PC-3 (cell line): ENCODE measurements at regions not wholly inside any gene's neighbourhood (a gene's known extent, or its start where the extent isn't known, plus 50 kb on each side); places are given as distances from the start of the nearest gene placed in this dataset.
"Not testable (repeated sequence)": the region's sequence is repeated elsewhere in the genome, so short reads cannot be mapped to it uniquely, and the experiment has no call there.

Source experiments
- EZH2 ChIP-seq: fragments of 300-600 bp; sonication (generic); IDR thresholded peaks from one replicate; pipeline ENCODE4 v1.6.1; 2017; ENCODE audit warnings: antibody characterized with exemption, mild to moderate bottlenecking, low read length; ENCODE audit not compliant: unreplicated experiment
- EZH2phosphoT487 ChIP-seq: fragments of 300-600 bp; sonication (generic); IDR thresholded peaks from 2 replicates; pipeline ENCODE4 v1.6.1; 2018; ENCODE audit warnings: mild to moderate bottlenecking, antibody characterized with exemption, low read length, borderline replicate concordance
- TF ChIP-seq, protein P1 (sequence below): fragments of 300-600 bp; sonication (generic); conservative IDR thresholded peaks from 2 replicates; pipeline ENCODE4 v1.5.1; 2017; ENCODE audit warnings: antibody characterized with exemption, low read depth, mild to moderate bottlenecking, low read length

DNA sequence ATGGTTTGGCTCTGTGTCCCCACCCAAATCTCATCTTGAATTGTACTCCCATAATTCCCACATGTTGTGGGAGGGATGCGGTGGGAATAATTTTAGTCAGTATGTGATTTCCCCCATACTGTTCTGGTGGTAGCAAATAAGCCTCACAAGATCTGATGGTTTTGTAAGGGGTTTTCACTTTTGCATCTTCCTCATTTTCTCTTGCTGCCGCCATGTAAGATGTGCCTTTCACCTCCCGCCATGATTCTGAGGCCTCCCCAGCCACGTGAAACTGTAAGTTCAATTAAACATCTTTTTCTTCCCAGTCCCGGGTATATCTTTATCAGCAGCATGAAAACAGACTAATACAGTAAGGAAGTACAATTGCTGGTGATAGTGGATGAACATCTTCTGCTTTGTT lies 269.9 kb upstream of the NR2F2 start:
- TF ChIP-seq, protein P1, sequence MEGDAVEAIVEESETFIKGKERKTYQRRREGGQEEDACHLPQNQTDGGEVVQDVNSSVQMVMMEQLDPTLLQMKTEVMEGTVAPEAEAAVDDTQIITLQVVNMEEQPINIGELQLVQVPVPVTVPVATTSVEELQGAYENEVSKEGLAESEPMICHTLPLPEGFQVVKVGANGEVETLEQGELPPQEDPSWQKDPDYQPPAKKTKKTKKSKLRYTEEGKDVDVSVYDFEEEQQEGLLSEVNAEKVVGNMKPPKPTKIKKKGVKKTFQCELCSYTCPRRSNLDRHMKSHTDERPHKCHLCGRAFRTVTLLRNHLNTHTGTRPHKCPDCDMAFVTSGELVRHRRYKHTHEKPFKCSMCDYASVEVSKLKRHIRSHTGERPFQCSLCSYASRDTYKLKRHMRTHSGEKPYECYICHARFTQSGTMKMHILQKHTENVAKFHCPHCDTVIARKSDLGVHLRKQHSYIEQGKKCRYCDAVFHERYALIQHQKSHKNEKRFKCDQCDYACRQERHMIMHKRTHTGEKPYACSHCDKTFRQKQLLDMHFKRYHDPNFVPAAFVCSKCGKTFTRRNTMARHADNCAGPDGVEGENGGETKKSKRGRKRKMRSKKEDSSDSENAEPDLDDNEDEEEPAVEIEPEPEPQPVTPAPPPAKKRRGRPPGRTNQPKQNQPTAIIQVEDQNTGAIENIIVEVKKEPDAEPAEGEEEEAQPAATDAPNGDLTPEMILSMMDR, result not testable (repeated sequence)
- not testable (repeated sequence) for TF ChIP-seq EZH2phosphoT487, EZH2
